HCT116 (cell line): ENCODE measurements at regions not wholly inside any gene's neighbourhood (a gene's known extent, or its start where the extent isn't known, plus 50 kb on each side); places are given as distances from the start of the nearest gene placed in this dataset.

Experiments
- ATAC-seq: fragments of 200-7000 bp; cut with Tn5 transposase; 2 replicates; pipeline ENCODE4 v1.9.1; 2020; ENCODE audit warnings: mild to moderate bottlenecking, moderate library complexity
- BruUV-seq: library from RNA; stranded (reverse); fragments of 400-500 nt; replicated peaks from 2 replicates; lab custom pipeline; 2021; lab: Mats Ljungman, UMichigan
- CTCF ChIA-PET: fragments of 300-600 bp; sonication (Branson Sonifier 250); formaldehyde crosslinking; loops from one replicate; lab custom pipeline; 2021; ENCODE audit warnings: antibody characterized with exemption; lab: Charles Lee
- POLR2A ChIA-PET: fragments of 300-600, 350-600 bp; sonication (Branson Sonifier 250); formaldehyde crosslinking; loops from one replicate; lab custom pipeline; 2021; ENCODE audit warnings: antibody characterized with exemption; lab: Charles Lee
- RAD21 ChIA-PET, 2 experiments: fragments of 300-600 bp; sonication (Branson Sonifier 250); formaldehyde crosslinking; loops; one replicate each; lab custom pipeline; 2023; ENCODE audit warnings: low total read pairs in 2 of 2; ENCODE audit not compliant: uncharacterized antibody in 2 of 2, unreplicated experiment in 2 of 2, low non-redundant PET in 1 of 2; lab: Charles Lee
- DNase-seq: peaks from one replicate; pipeline ENCODE4 v3.0.0-alpha.2; 2010; ENCODE audit warnings: low read depth, low spot score
- H2AFZ ChIP-seq: fragments of 200-600 bp; shearing (Covaris generic), sonication (generic); 2 replicates; pipeline ENCODE4 v1.6.1; 2017; ENCODE audit warnings: low read depth, mixed run types, mixed read lengths, antibody characterized with exemption, low read length; ENCODE audit not compliant: poor library complexity, severe bottlenecking
- H3K27ac ChIP-seq: 2 replicates; pipeline ENCODE4 v1.5.1; 2012; ENCODE audit warnings: low read depth, low read length
- H3K27me3 ChIP-seq: fragments of 200-600 bp; sonication (generic); 2 replicates; pipeline ENCODE4 v1.6.1; 2016; ENCODE audit warnings: mixed run types, low read length, mixed read lengths; ENCODE audit not compliant: insufficient read depth
- H3K36me3 ChIP-seq, 2 experiments: fragments of 200-500 bp in 1 of 2; fragments of 200-600 bp in 1 of 2; sonication (Bioruptor generic) in 1 of 2; sonication (generic) in 1 of 2; 2 replicates each; pipeline versions ENCODE4 v1.5.1 to v1.6.1; 2014 to 2016; ENCODE audit warnings: low read length in 2 of 2, inconsistent platforms in 1 of 2, mixed read lengths in 1 of 2, mixed run types in 1 of 2; ENCODE audit not compliant: insufficient read depth in 2 of 2, control insufficient read depth in 1 of 2
- H3K4me1 ChIP-seq, 2 experiments: fragments of 200-600 bp in 1 of 2; sonication (generic) in 1 of 2; 2 replicates each; pipeline versions ENCODE4 v1.5.1 to v1.6.1; 2012 to 2017; ENCODE audit warnings: low read length in 2 of 2, inconsistent platforms in 1 of 2, mild to moderate bottlenecking in 1 of 2, mixed read lengths in 1 of 2, mixed run types in 1 of 2, moderate library complexity in 1 of 2; ENCODE audit not compliant: insufficient read depth in 2 of 2, control insufficient read depth in 1 of 2
- H3K4me2 ChIP-seq: fragments of 200-600 bp; sonication (generic); 2 replicates; pipeline ENCODE4 v1.6.1; 2017; ENCODE audit warnings: mixed run types, low read length, mixed read lengths
- H3K4me3 ChIP-seq, 2 experiments: fragments of 200-600 bp in 1 of 2; sonication (generic) in 1 of 2; replicated peaks in 1 of 2; 2 replicates each; pipeline ENCODE4 v1.5.1; 2011 to 2016; ENCODE audit warnings: low read length in 2 of 2, control low read depth in 1 of 2, low read depth in 1 of 2, mild to moderate bottlenecking in 1 of 2, mixed read lengths in 1 of 2, mixed run types in 1 of 2
- H3K79me2 ChIP-seq: fragments of 200-600 bp; sonication (generic); 2 replicates; pipeline ENCODE4 v1.6.1; 2017; ENCODE audit warnings: mild to moderate bottlenecking, mixed run types, low read length, moderate library complexity, mixed read lengths; ENCODE audit not compliant: insufficient read depth
- H3K9ac ChIP-seq: fragments of 200-600 bp; sonication (generic); 2 replicates; pipeline ENCODE4 v1.6.1; 2016; ENCODE audit warnings: low read length, mixed read lengths
- H3K9me2 ChIP-seq: fragments of 200-600 bp; sonication (generic), shearing (Covaris generic); 2 replicates; pipeline ENCODE4 v1.6.1; 2017; ENCODE audit warnings: mixed run types, mild to moderate bottlenecking, moderate library complexity; ENCODE audit not compliant: insufficient read depth
- H3K9me3 ChIP-seq, 2 experiments: fragments of 200-500 bp in 1 of 2; fragments of 200-600 bp in 1 of 2; sonication (Bioruptor generic) in 1 of 2; sonication (generic) in 1 of 2; 2 replicates each; pipeline ENCODE4 v1.6.1; 2014 to 2017; ENCODE audit warnings: low read length in 2 of 2, mixed read lengths in 2 of 2, inconsistent platforms in 1 of 2, low read depth in 1 of 2, mild to moderate bottlenecking in 1 of 2, mixed run types in 1 of 2, moderate library complexity in 1 of 2; ENCODE audit not compliant: control insufficient read depth in 1 of 2, insufficient read depth in 1 of 2
- H4K20me1 ChIP-seq: fragments of 200-600 bp; sonication (generic), shearing (Covaris generic); 2 replicates; pipeline ENCODE4 v1.6.1; 2017; ENCODE audit warnings: mixed run types, mild to moderate bottlenecking, moderate library complexity; ENCODE audit not compliant: insufficient read depth
- CEBPB ChIP-seq: IDR thresholded peaks from 2 replicates; pipeline ENCODE4 v1.6.1; 2012; ENCODE audit warnings: low read depth
- EGR1 ChIP-seq: IDR thresholded peaks from 2 replicates; pipeline ENCODE4 v1.6.1; 2012; ENCODE audit warnings: low read depth
- ELF1 ChIP-seq: IDR thresholded peaks from 2 replicates; pipeline ENCODE4 v1.6.1; 2012; ENCODE audit warnings: low read depth, borderline replicate concordance
- POLR2A ChIP-seq: IDR thresholded peaks from 2 replicates; pipeline ENCODE4 v1.7.0; 2011; ENCODE audit warnings: borderline replicate concordance; ENCODE audit not compliant: insufficient read depth, insufficient read length; ENCODE audit errors: extremely low read depth
- POLR2AphosphoS5 ChIP-seq: IDR thresholded peaks from 2 replicates; pipeline ENCODE4 v1.6.1; 2011; ENCODE audit warnings: mild to moderate bottlenecking, low read depth, low read length, moderate library complexity
- SP1 ChIP-seq: IDR thresholded peaks from 2 replicates; pipeline ENCODE4 v1.6.1; 2012; ENCODE audit warnings: low read depth
- SRF ChIP-seq: IDR thresholded peaks from 2 replicates; pipeline ENCODE4 v1.6.1; 2012; ENCODE audit warnings: low read depth
- TCF7L2 ChIP-seq: IDR thresholded peaks from 2 replicates; pipeline ENCODE4 v1.7.0; 2011; ENCODE audit warnings: borderline replicate concordance, inconsistent platforms; ENCODE audit not compliant: insufficient read depth, insufficient read length; ENCODE audit errors: extremely low read depth
- YY1 ChIP-seq: IDR thresholded peaks from 2 replicates; pipeline ENCODE4 v1.6.1; 2011; ENCODE audit warnings: low read length, low read depth, moderate library complexity, mild to moderate bottlenecking; ENCODE audit not compliant: insufficient replicate concordance; ENCODE audit errors: extremely low read depth
- ZFX ChIP-seq: fragments of 450-650 bp; IDR thresholded peaks from 2 replicates; pipeline ENCODE4 v1.6.1; 2017
- ZNF274 ChIP-seq: fragments of 200-500 bp; sonication (Bioruptor generic); IDR thresholded peaks from 2 replicates; pipeline ENCODE4 v1.6.1; 2014; ENCODE audit warnings: mild to moderate bottlenecking, low read depth, low read length, inconsistent platforms
- intact Hi-C: fragments of 100-400 bp; cut with micrococcal nuclease; formaldehyde crosslinking; loops from 2 replicates; pipeline ENCODE4 v1.10.0; 2022
- TF ChIP-seq, protein P1 (sequence below), 3 experiments: fragments of 200-600 bp in 1 of 3; sonication (generic) in 1 of 3; IDR thresholded peaks in 2 of 3; conservative IDR thresholded peaks in 1 of 3; 2 replicates each; pipeline ENCODE4 v1.5.1; 2012 to 2017; ENCODE audit warnings: low read depth in 2 of 3, low read length in 2 of 3, antibody characterized with exemption in 1 of 3, borderline replicate concordance in 1 of 3, control low read depth in 1 of 3, mild to moderate bottlenecking in 1 of 3, mixed read lengths in 1 of 3, mixed run types in 1 of 3, moderate library complexity in 1 of 3; ENCODE audit not compliant: insufficient read depth in 1 of 3
- TF ChIP-seq, protein P2 (sequence below): IDR thresholded peaks from 2 replicates; pipeline ENCODE4 v1.6.1; 2012; ENCODE audit warnings: low read depth
- TF ChIP-seq, protein P3 (sequence below): IDR thresholded peaks from 2 replicates; pipeline ENCODE4 v1.6.1; 2011; ENCODE audit warnings: mild to moderate bottlenecking, low read length, moderate library complexity; ENCODE audit not compliant: insufficient replicate concordance; ENCODE audit errors: extremely low read depth

DNA sequence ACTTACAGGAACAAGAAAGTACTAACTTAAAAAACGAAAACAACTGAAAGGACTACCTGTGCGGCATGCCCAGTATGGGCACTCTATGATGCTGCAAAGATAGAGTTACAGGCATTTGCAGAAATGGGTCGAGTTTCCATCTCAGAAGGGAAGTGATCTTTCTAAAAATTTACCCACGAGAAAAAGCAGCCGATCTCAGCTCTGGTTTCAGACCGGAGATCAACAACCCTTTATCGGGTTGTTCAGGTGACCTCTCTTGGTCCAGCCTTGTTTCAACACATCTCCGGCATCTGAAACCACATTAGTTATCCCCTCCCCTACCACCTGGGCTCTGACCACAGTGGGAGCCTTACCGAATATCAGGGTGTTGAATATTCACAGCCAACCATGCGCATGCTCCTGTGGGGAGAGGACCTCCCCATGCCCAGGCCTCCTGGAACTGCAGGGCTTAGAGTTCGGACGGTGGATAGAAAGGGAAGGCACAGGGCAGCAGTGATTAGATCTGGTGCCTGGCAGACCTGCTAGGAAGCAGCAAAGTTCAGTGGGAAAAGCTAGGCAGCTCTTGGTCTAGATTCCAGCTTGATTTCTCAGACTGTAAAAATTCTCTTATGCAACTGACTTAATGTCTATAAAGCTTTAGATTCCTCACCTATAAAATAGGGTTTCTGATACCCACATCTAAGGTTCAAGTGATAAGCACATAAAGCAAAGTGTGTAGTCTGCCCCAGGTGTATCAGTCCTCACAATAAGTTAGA lies 906.0 kb downstream of the VRK1 start:
- no peak for DNase-seq
- intact Hi-C loops, result no loop called here
- Histone ChIP-seq H3K27ac (no peak overlapping the region), H3K36me3 (no peaks in the 10 kb centered on the region), H3K4me1 (no peaks in the 10 kb centered on the region), H3K9me3 (peaks cover 0 to 3% of the 10 kb centered on the region in 2 experiments; a peak in 1 of 4 replicates), H3K9me2 (no peaks in the 10 kb centered on the region), H3K79me2 (no peaks in the 10 kb centered on the region), H3K4me2 (no peak overlapping the region), H3K27me3 (no peaks in the 10 kb centered on the region), H3K4me3 (no peak overlapping the region), H3K9ac (no peak overlapping the region), H2AFZ (no peak overlapping the region), H4K20me1 (no peaks in the 10 kb centered on the region)
- CTCF ChIA-PET, result no interaction called here
- no TSS peak for BruUV-seq
- no peak for ATAC-seq
- POLR2A ChIA-PET, result no interaction called here
- TF ChIP-seq, protein P1, sequence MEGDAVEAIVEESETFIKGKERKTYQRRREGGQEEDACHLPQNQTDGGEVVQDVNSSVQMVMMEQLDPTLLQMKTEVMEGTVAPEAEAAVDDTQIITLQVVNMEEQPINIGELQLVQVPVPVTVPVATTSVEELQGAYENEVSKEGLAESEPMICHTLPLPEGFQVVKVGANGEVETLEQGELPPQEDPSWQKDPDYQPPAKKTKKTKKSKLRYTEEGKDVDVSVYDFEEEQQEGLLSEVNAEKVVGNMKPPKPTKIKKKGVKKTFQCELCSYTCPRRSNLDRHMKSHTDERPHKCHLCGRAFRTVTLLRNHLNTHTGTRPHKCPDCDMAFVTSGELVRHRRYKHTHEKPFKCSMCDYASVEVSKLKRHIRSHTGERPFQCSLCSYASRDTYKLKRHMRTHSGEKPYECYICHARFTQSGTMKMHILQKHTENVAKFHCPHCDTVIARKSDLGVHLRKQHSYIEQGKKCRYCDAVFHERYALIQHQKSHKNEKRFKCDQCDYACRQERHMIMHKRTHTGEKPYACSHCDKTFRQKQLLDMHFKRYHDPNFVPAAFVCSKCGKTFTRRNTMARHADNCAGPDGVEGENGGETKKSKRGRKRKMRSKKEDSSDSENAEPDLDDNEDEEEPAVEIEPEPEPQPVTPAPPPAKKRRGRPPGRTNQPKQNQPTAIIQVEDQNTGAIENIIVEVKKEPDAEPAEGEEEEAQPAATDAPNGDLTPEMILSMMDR (IDR thresholded peaks at IDR 0.05 in 2 of 3, conservative IDR thresholded peaks at IDR 0.05 in 1 of 3; ENCODE audit: borderline replicate concordance in 1 of 3, insufficient read depth in 1 of 3, low read depth in 2 of 3, low read length in 2 of 3), result no peak
- TF ChIP-seq, protein P2, sequence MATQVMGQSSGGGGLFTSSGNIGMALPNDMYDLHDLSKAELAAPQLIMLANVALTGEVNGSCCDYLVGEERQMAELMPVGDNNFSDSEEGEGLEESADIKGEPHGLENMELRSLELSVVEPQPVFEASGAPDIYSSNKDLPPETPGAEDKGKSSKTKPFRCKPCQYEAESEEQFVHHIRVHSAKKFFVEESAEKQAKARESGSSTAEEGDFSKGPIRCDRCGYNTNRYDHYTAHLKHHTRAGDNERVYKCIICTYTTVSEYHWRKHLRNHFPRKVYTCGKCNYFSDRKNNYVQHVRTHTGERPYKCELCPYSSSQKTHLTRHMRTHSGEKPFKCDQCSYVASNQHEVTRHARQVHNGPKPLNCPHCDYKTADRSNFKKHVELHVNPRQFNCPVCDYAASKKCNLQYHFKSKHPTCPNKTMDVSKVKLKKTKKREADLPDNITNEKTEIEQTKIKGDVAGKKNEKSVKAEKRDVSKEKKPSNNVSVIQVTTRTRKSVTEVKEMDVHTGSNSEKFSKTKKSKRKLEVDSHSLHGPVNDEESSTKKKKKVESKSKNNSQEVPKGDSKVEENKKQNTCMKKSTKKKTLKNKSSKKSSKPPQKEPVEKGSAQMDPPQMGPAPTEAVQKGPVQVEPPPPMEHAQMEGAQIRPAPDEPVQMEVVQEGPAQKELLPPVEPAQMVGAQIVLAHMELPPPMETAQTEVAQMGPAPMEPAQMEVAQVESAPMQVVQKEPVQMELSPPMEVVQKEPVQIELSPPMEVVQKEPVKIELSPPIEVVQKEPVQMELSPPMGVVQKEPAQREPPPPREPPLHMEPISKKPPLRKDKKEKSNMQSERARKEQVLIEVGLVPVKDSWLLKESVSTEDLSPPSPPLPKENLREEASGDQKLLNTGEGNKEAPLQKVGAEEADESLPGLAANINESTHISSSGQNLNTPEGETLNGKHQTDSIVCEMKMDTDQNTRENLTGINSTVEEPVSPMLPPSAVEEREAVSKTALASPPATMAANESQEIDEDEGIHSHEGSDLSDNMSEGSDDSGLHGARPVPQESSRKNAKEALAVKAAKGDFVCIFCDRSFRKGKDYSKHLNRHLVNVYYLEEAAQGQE, result no peak
- TF ChIP-seq SP1 (no peak), EGR1 (no peak), POLR2AphosphoS5 (no peak), YY1 (no peak), POLR2A (no peak), ZNF274 (no peak), CEBPB (no peak), TCF7L2 (no peak), ZFX (no peak), SRF (no peak), ELF1 (no peak)
- TF ChIP-seq, protein P3, sequence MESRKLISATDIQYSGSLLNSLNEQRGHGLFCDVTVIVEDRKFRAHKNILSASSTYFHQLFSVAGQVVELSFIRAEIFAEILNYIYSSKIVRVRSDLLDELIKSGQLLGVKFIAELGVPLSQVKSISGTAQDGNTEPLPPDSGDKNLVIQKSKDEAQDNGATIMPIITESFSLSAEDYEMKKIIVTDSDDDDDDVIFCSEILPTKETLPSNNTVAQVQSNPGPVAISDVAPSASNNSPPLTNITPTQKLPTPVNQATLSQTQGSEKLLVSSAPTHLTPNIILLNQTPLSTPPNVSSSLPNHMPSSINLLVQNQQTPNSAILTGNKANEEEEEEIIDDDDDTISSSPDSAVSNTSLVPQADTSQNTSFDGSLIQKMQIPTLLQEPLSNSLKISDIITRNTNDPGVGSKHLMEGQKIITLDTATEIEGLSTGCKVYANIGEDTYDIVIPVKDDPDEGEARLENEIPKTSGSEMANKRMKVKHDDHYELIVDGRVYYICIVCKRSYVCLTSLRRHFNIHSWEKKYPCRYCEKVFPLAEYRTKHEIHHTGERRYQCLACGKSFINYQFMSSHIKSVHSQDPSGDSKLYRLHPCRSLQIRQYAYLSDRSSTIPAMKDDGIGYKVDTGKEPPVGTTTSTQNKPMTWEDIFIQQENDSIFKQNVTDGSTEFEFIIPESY, result no peak
- RAD21 ChIA-PET, result no interaction called here
